ENCODE measurements at regions not wholly inside any gene's neighbourhood (a gene's known extent, or its start where the extent isn't known, plus 50 kb on each side); places are given as distances from the start of the nearest gene placed in this dataset.

GRCh38 chr10:36670621-36671402 is 454.6 kb upstream of the ANKRD30A start:
- TF ChIP-seq CTCF (IDR thresholded peaks at IDR 0.05), result no peak
- TF ChIP-seq EP300 (IDR thresholded peaks at IDR 0.05), result no peak
- no peak for TF ChIP-seq POLR2A (IDR thresholded peaks at IDR 0.05)
